ENCODE measurements at regions not wholly inside any gene's neighbourhood (a gene's known extent, or its start where the extent isn't known, plus 50 kb on each side); places are given as distances from the start of the nearest gene placed in this dataset.
"Not testable (repeated sequence)": the region's sequence is repeated elsewhere in the genome, so short reads cannot be mapped to it uniquely, and the experiment has no call there.

DNA sequence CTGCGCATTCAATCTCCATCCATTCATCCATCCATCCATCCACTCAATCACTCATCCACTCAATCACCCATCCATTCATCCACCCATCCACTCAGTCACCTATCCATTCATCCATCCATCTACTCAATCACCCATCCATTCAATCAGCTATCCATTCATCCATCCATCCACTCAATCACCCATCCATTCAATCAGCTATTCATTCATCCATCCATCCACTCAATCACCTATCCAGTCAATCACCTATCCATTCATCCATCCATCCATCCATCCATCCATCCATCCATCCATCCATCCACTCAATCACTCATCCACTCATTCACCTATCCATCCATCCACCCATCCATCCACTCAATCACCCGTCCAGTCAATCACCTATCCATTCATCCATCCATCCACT is 115.4 kb upstream of the ZBTB40 start:
- TF ChIP-seq POLR2AphosphoS5 (IDR thresholded peaks at IDR 0.05): not testable (repeated sequence)
- TF ChIP-seq, protein P1, sequence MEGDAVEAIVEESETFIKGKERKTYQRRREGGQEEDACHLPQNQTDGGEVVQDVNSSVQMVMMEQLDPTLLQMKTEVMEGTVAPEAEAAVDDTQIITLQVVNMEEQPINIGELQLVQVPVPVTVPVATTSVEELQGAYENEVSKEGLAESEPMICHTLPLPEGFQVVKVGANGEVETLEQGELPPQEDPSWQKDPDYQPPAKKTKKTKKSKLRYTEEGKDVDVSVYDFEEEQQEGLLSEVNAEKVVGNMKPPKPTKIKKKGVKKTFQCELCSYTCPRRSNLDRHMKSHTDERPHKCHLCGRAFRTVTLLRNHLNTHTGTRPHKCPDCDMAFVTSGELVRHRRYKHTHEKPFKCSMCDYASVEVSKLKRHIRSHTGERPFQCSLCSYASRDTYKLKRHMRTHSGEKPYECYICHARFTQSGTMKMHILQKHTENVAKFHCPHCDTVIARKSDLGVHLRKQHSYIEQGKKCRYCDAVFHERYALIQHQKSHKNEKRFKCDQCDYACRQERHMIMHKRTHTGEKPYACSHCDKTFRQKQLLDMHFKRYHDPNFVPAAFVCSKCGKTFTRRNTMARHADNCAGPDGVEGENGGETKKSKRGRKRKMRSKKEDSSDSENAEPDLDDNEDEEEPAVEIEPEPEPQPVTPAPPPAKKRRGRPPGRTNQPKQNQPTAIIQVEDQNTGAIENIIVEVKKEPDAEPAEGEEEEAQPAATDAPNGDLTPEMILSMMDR (IDR thresholded peaks at IDR 0.05): not testable (repeated sequence)
